Bronchial epithelial cell (primary cell): ENCODE measurements at regions not wholly inside any gene's neighbourhood (a gene's known extent, or its start where the extent isn't known, plus 50 kb on each side); places are given as distances from the start of the nearest gene placed in this dataset.

Source experiments
- DNase-seq: peaks from one replicate; pipeline ENCODE4 v3.0.0-alpha.2; 2010; ENCODE audit warnings: low read depth
- FAIRE-seq: peaks from 2 replicates; lab custom pipeline; 2011; peaks lifted over from hg19 to GRCh38; lab: Jason Lieb, UNC
- H3K27me3 ChIP-seq: 2 replicates; pipeline ENCODE4 v1.5.1; 2011; ENCODE audit warnings: low read length; ENCODE audit not compliant: control insufficient read depth, insufficient read depth
- H3K36me3 ChIP-seq: 2 replicates; pipeline ENCODE4 v1.5.1; 2011; ENCODE audit warnings: low read length; ENCODE audit not compliant: control insufficient read depth, insufficient read depth
- H3K4me3 ChIP-seq: 2 replicates; pipeline ENCODE4 v1.5.1; 2011; ENCODE audit warnings: mild to moderate bottlenecking, low read depth, low read length, control low read depth
- CTCF ChIP-seq: IDR thresholded peaks from 2 replicates; pipeline ENCODE4 v1.5.1; 2011; ENCODE audit warnings: mild to moderate bottlenecking, moderate library complexity, low read length, control low read depth, inconsistent platforms; ENCODE audit not compliant: insufficient read depth, severe bottlenecking

- H3K36me3 ChIP-seq: no peaks in the 10 kb centered on the region
- no peaks in the 10 kb centered on the region for H3K27me3 ChIP-seq
- H3K4me3 ChIP-seq: no peak overlapping the region
- FAIRE-seq (no peak), DNase-seq (no peak)
- TF ChIP-seq CTCF: no peak
Observed at GRCh38 chr13:22024381-22024994, 353.6 kb downstream of the FGF9 start.

GRCh38 chr13:22027566-22027965 lies 356.7 kb downstream of the FGF9 start:
- no peak for DNase-seq
- TF ChIP-seq CTCF: no peak
- no peak for FAIRE-seq

GRCh38 chr13:22028831-22029230 lies 358.0 kb downstream of the FGF9 start:
- no peak for TF ChIP-seq CTCF
- Histone ChIP-seq H3K27me3 (no peaks in the 10 kb centered on the region), H3K36me3 (no peaks in the 10 kb centered on the region), H3K4me3 (no peak overlapping the region)
- FAIRE-seq: no peak
- DNase-seq: no peak

More at GRCh38 chr13:22027566-22027965, 356.7 kb downstream of the FGF9 start:
- Histone ChIP-seq H3K4me3 (no peak overlapping the region), H3K27me3 (no peaks in the 10 kb centered on the region), H3K36me3 (no peaks in the 10 kb centered on the region)

GRCh38 chr13:22030321-22030720 lies 359.4 kb downstream of the FGF9 start:
- H3K27me3 ChIP-seq: no peaks in the 10 kb centered on the region
- no peak overlapping the region for H3K4me3 ChIP-seq
- FAIRE-seq: no peak
- no peak for DNase-seq
- TF ChIP-seq CTCF: no peak
- H3K36me3 ChIP-seq: no peaks in the 10 kb centered on the region

- Histone ChIP-seq H3K36me3 (no peaks in the 10 kb centered on the region), H3K27me3 (no peaks in the 10 kb centered on the region), H3K4me3 (no peak overlapping the region)
- FAIRE-seq (no peak), DNase-seq (no peak)
- no peak for TF ChIP-seq CTCF
Observed at GRCh38 chr13:22031702-22032286, 360.9 kb downstream of the FGF9 start.

- H3K4me3 ChIP-seq: no peak overlapping the region
- no peaks in the 10 kb centered on the region for H3K36me3 ChIP-seq
- DNase-seq: no peak
- TF ChIP-seq CTCF: no peak
- H3K27me3 ChIP-seq: no peaks in the 10 kb centered on the region
- FAIRE-seq: no peak
Observed at GRCh38 chr13:22032905-22033304, 362.0 kb downstream of the FGF9 start.
